ENCODE measurements at regions not wholly inside any gene's neighbourhood (a gene's known extent, or its start where the extent isn't known, plus 50 kb on each side); places are given as distances from the start of the nearest gene placed in this dataset.
A peak's percentile ranks its signal among the peaks of the same experiment; 100 is the strongest.
"Not testable (repeated sequence)": the region's sequence is repeated elsewhere in the genome, so short reads cannot be mapped to it uniquely, and the experiment has no call there.

DNA sequence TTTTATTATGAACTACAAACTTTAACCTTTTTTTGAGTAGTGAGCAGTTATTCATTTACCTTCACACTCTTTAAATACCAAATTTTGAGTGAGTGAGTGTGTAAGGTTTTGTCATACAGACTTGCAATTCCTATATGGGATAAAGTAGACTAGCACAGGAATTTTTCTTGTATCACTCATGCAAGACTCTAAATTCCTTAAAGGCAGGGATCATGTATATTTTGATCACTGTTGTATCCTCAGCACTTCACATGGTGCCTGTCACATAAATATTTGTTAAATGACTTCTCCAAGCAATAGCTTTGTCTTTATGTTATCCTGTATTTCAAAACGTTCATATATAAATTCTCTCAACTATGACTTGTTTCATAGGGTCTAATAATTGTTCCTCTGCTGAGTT lies 119.1 kb upstream of the NBPF19 start:
- not testable (repeated sequence) for DNase-seq (ENCODE audit: low read depth)

DNA sequence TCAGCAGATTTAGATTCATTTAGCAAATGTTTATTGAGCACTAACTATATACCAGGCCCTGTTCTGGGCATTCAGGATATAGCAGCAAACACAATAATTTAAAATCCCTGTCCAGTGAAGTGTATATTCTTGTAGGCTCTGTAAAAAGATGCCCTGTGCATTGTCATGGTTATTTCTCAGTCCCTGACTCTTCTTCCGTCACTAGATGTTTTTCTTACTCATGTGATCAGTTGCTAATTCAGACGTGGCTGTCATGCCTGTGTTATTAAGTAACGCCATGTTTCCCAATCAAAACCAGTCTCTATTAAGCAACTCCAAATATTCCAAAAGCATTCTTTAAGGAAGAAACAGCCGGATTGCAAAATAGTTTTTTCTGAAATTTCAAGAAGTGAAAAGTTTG lies 118.7 kb upstream of the NBPF19 start:
- not testable (repeated sequence) for DNase-seq (ENCODE audit: low read depth)

DNA sequence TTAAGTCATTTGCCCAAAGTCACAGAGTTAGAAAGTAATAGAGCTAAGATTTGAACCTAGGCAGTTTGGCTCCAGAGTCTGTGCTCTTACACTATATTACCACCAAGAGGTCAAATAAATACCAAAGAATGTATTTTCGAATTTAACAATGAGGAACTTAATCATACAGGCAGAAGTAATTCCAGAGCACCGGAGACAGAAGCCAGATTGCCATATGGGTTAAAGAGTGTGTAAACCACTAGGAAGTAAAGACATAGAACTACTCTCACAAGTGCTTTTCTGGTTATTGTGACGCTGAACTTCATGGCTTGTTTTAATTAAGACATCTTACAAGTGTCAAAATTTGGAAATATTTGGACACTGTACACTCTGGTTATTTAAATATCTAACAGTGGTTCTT lies 114.5 kb upstream of the NBPF19 start:
- not testable (repeated sequence) for DNase-seq (ENCODE audit: low read depth)

GRCh38 chr1:149361310-149361709 lies 113.5 kb upstream of the NBPF19 start:
- DNase-seq (ENCODE audit: low read depth) = not testable (repeated sequence)

DNA sequence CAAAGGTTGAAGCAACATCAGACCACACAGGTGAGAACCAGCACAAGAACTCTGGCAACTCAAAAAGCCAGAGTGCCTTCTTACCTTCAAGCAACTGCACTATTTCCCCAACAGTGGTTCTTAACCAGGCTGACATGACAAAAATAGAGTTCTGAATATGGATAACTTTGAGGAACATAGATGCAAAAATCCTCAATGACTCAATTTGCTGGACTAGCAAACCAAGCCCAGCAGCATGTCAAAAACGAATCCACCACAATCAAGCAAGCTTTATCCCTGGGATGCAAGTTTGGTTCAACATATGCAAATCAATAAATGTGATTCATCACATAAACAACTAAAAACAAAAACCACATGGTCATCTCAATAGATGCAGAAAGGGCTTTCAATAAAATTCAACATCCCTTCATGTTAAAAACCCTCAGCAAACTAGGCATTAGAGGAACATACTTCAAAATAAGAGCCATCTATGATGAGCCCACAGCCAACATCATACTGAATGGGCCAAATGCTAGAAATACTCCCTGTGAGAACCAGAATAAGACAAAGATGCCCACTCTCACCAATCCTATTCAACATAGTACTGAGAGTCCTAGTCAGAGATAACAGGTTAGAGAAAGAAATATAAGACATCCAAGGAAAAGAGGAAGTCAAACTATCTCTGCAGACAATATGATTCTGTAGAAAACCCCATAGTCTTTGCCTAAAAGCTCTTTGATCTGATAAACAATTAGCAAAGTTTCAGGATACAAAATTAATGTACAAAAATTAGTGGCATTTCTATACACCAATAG lies 110.5 kb upstream of the NBPF19 start:
- not testable (repeated sequence) for DNase-seq (ENCODE audit: low read depth)

- DNase-seq (ENCODE audit: low read depth) = not testable (repeated sequence)
Measured at GRCh38 chr1:149366402-149366801, 108.4 kb upstream of the NBPF19 start.

- DNase-seq (ENCODE audit: low read depth) = not testable (repeated sequence)
Measured at GRCh38 chr1:149367472-149368044, 107.3 kb upstream of the NBPF19 start.

DNA sequence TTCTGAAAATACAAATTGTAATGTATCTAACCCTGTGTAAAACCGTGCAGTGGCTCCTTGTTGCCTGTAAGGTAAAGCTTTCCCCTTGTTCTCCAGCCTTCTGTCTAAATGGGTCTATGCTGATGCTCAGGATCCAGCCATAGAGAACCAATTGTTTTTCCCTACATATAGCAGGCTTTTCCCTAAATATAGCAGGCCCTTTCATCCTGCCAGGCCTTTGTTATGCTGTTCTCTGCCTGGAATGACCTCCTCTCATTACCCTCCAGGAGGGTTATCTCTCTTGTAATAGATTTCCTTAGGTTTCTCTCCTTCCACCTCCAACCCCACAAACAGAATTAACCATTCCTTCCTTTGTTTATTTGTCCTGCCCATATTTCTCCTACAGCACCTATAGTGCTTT lies 106.5 kb upstream of the NBPF19 start:
- not testable (repeated sequence) for DNase-seq (ENCODE audit: low read depth)

- not testable (repeated sequence) for DNase-seq (ENCODE audit: low read depth)
Measured at GRCh38 chr1:149369081-149369480, 105.8 kb upstream of the NBPF19 start.

DNA sequence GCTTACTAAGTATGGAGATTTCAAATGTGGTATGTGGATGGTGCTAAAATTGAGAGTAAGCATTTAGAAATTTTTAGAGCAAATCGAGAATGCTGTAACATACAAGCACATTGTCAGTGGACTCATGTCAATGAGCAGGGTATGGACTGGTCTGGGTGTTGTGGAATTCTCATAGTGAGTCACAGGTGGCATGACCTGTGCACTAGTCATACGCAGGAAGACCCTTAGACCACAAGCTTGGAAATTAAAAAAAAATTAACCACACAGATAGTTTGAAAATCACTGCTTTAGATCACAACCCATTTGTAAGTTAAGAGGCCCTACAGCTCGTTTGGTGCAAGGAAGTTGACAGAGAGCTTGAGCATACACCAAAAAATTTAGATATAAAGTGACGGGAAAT lies 102.9 kb upstream of the NBPF19 start:
- not testable (repeated sequence) for DNase-seq (ENCODE audit: low read depth)

- DNase-seq (ENCODE audit: low read depth) = not testable (repeated sequence)
Measured at GRCh38 chr1:149378462-149378861, 96.4 kb upstream of the NBPF19 start.

DNA sequence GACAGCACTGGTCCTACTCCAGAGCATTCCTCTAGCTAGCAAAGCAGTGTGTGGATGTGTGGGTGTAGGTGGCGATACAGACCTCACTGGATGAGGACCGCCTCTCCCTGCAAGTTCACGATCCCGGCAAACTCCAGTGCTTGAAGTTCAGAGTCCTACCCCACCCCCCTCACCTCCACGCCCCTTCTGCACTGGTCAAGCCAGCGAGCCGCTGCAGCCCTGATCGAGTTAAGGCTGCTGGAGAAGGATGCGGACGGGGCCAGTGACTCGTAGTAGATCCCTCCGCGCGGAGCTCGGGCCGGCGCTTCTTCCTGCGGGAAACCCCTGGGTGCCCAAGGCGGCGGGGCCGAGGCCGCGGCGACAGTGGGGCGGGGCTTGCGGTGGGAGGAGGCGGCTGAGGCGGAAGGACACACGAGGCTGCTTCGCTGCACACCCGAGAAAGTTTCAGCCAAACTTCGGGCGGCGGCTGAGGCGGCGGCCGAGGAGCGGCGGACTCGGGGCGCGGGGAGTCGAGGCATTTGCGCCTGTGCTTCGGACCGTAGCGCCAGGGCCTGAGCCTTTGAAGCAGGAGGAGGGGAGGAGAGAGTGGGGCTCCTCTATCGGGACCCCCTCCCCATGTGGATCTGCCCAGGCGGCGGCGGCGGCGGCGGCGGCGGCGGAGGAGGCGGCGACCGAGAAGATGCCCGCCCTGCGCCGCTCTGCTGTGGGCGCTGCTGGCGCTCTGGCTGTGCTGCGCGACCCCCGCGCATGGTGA lies 84.5 kb upstream of the NBPF19 start:
- DNase-seq (ENCODE audit: low read depth) = not testable (repeated sequence)

DNA sequence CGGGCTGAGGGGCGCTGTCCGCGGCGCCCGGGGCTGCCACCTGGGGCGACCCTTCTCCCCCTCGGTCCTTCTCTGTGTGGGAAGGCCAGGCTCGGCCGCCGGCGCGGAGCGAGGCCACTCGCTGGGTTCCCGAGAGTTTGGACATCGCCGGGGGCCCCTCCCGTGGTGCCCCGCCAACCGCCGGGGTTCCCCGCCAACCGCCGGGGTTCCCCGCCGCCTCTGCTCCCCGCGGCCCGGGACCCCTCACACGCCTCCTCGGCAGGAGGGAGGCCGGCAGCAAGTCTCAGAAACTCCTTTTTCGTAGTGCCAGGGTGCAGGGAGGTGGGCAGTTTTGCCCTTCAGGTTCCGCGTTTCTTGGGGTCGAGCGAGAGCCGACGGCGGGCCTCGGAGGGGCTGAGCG lies 83.9 kb upstream of the NBPF19 start:
- not testable (repeated sequence) for DNase-seq (ENCODE audit: low read depth)

DNA sequence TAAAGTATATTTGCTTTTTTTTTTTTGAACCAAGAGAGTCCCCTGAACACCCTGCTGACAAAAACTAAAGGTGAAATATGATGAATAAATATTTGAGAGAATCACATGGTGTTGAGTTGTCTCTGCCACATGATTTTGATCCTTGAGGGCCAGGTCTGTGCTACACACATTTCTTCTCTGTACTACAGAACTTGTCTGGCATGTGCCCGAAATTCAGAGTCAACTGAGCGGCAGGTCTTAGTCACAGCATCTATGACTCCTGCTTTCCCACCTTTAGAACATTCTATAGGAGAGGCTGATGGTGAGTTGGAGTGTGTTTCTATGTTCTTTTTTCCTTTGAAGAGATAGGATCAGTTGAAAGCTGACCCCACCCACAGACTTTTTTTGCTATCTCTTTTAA lies 79.0 kb upstream of the NBPF19 start:
- not testable (repeated sequence) for DNase-seq (ENCODE audit: low read depth)

DNA sequence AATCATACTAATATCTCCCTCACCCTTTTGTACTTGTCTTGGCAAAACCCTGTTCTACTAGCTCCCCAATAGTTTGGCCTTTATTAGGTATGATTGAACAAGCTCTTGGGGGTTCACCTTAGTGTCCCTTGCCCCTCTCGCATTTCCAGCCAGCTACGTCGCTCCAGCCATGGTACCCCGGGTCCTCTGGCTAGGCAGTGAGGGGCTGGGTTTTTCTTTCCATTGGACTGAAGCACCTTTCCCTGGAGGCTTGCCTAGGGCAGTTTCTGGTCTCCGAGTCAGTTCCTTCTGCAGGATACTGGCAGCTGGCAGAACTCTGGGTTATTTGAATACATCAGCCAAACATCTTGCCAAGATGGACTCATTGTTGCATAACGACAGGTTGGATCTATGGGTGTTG lies 76.3 kb upstream of the NBPF19 start:
- not testable (repeated sequence) for DNase-seq (ENCODE audit: low read depth)

GRCh38 chr1:149408404-149408803 lies 66.4 kb upstream of the NBPF19 start:
- not testable (repeated sequence) for DNase-seq (ENCODE audit: low read depth)

GRCh38 chr1:149415373-149415772 lies 59.5 kb upstream of the NBPF19 start:
- not testable (repeated sequence) for DNase-seq (ENCODE audit: low read depth)

DNA sequence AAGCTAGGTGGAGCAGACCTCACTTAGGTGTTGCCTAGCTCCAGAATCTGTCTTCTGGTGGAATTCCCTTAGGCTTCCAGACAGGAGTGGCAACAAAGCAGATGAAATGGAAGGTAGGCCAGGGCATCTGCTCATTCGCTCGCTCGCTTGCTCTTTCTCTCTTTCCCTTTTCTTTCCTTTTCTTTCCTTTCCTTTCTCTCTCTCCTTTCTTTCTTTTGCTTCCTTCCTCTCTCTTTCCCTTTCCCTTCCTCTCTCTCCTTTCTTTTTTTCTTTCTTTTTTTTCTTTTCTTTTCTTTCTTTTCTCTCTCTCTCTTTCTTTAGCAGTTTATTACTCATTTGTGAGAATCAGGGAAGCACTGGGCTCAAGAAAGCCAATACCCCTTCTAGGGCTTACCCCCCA lies 56.1 kb upstream of the NBPF19 start:
- DNase-seq (ENCODE audit: low read depth) = not testable (repeated sequence)

GRCh38 chr1:149423122-149423521 lies 51.7 kb upstream of the NBPF19 start:
- DNase-seq (ENCODE audit: low read depth) = peak; percentile 31

Measured in forelimb muscle (tissue), 1 donor.